CD1c-positive myeloid dendritic cell (primary cell): ENCODE measurements at regions not wholly inside any gene's neighbourhood (a gene's known extent, or its start where the extent isn't known, plus 50 kb on each side); places are given as distances from the start of the nearest gene placed in this dataset.

Experiments used
- DNase-seq: peaks from one replicate; pipeline ENCODE4 v3.0.0-alpha.2; 2016; ENCODE audit errors: extremely low spot score

DNA sequence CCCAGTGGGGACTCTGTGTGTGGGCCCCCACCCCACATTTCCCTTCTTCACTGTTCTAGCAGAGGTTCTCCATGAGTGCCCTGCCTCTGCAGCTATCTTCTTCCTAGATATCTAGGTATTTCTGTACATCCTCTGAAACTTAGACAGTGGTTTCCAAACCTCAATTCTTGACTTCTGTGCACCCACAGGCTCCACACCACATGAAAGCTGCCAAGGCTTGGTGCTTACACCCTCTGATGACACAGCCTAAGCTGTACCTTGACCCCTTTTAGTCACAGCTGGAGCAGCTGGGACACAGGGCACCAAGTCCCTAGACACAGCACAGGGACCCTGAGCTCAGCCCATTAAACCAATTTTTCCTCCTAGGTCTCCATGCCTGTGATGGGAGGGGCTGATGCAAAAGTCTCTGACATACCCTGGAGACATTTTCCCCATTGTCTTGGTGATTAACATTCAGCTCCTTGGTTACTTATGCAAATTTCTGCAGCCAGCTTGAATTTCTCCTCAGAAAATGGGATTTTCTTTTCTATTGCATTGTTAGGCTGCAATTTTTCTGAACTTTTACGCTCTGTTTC, 304.5 kb downstream of the OTOL1 start:
- no peak for DNase-seq

DNA sequence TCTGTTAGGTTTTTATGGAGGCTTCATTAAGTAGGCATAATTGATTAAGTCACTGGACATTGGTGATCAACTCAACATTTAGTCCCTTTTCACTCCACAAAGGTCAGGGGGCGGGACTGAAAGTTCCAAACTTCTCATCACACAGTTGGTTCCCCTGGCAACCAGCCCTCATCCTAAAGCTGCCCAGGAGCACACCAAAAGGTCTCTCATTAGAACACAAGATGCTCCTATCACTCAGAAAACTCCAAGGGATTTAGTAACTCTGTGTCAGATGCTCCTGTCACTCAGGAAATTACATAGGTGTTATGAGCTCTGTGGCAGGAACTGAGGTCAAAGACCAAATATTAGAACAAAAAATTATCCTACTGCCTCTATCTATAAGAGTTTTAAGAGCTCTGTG, 321.5 kb downstream of the OTOL1 start:
- no peak for DNase-seq

DNA sequence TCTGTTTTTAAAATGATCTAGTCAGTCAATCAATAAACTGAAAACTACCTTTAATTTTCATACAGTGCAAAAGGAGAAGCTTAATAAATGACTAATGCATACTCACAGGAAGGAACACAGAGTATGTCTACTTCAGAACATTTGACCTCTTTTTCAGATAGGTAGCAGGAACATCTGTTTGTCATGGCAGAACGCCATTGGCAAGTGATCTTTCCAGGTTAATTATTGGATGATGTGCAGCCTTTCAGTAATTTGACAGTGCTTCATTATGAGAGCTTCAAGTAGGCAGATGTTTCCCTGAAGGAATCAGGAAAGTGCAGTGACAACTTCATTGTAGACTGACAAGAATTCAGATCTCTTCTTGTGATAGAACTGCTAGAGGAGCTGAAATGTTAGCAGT, 325.0 kb downstream of the OTOL1 start:
- DNase-seq: no peak

DNA sequence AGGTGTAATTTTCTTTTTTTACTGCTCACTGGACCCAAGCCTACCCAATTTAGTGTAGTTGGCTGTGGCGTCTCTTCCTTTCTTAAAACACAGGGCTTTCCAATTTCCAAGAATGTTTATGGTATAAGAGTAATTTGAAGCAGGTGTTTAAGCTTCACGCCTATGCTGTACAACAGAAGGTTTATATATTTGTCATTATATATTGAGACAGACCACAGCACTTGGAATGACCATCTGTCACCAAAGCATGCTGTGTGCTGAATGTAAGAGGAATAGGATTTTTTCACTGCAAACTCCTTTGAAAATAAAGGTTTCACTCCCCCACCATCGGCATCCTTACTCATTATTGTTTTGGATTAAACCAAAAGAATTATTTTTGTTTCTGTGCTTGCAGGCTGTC, 325.7 kb downstream of the OTOL1 start:
- DNase-seq: no peak

DNA sequence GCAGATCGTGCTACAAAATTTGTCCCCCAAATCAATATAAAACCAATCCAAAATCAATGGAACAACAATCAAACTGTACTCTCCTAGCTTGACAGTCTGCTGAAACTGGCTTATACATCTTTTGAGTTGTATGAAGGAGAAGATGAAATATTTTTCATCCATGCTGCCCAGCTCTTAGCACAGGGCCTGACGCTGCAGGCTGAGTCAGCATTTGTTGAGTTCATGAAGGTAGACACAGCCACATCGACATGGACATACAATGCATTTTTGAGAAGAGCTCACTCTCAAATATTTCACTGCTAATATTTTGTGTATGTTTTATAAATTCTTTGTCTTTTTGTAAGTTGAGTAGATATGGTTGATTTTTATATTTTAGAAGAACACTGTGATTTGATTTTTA, 327.3 kb downstream of the OTOL1 start:
- no peak for DNase-seq

DNA sequence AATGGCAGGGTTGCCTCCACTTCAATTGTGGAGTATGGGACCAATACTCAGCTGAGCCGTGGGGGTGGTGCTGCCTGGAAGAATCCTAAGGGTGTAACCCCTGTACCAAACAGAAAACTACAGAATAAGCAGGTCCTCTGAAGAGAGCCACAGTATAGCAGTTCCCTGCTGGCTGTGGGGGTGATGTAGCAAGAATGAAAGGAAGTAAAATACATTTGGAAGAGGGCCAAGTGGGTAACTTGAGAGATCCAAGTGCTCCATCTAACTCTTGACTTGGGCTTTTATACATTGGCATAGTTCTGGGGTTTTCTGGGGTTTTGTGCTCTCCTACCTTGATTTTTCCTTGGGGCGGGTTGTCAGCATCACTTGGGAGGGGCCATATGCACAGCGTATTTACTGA, 341.4 kb downstream of the OTOL1 start:
- DNase-seq: no peak

DNA sequence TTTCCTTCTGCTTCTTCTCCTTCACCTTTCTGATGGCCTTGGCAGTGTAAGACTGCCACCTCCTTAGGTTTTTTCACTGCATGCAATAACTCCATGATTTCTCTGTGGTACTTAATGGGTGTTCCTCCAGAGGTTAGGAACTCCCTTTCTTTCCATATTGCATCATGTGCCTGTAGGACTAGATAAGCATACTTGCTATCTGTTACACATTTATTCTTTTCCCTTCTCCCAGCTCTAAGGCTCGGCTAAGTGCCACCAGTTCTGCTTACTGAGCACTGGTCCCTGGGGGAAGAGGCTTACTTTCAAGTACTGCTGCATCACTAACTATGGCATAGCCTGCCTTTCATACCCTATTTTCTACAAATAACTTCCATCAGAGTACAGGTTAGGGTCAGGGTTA, 351.8 kb downstream of the OTOL1 start:
- no peak for DNase-seq

DNA sequence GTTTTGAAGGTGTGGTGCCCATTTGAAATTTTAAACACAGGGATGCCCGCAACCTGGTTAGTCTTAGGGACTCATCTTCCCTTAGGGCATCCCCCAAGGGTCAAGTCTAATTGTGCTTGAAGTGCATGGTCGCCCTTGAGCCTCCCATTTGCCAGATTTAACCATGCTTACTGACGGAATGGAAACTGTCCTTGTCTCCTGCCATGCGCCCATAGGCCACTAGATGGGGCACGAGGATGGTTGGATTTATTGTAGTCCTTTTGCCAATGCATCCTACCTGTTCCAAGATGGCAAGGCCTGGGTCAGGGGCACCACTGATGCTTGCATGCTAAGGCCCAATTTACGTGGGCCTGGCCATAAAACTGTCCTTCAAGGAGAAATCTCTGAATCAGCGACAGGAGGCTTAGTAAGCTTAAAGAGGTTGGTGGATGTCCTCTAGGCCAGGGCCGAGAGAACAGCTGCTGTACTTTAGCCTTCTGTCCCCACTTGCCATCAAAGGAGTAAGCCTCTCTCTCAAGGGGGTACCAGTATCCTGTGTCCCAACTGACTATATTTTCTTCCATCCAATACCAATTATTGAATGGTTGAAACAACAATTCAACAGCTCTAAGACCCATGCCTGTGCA, 355.4 kb downstream of the OTOL1 start:
- DNase-seq: peak; percentile 49

DNA sequence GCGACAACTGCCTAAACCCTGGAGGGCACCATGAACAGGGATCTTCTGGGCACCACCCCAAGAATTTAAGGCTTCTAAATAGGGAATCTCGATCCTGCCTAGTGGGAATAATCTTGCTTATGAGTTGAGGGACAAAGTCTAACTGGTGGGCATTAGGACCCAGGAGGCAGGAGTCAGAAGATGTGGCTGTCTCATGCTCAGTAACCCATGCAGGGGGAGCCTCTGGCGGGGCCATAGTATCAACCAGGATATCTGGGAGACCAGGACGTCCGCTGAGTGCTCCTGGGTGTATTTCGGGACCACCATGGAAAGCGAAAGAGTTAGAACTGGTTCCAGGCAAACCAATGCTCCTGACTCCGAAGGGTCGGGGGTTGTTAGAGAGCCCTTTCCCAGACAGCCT, 356.1 kb downstream of the OTOL1 start:
- DNase-seq: no peak

DNA sequence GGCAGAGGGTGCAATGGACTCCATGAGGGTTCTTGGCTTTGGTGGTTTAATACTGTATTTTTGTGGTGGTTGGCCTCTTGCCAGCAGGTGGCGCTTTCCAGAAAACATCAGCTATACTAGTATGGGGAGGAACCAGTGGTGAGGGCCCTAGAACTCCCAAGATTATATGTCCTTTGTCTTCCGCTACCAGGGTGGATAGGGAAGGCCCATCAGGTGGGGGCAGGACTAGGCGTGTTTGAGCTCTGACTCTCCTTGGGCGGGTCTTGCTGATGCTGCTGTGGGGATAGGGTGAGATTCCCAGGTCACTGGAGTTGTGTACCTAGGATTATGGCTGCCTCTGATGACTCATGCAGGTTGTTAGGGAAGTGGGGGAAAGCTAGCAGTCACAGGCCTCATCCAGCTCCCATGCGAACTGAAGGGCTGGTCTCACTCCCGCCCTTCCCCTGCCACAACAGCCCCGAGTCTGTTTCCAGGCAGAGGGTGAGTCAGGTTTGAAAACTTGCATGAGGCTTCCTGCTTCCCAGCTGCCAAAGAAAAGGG, 357.7 kb downstream of the OTOL1 start:
- DNase-seq: peak; percentile 69

DNA sequence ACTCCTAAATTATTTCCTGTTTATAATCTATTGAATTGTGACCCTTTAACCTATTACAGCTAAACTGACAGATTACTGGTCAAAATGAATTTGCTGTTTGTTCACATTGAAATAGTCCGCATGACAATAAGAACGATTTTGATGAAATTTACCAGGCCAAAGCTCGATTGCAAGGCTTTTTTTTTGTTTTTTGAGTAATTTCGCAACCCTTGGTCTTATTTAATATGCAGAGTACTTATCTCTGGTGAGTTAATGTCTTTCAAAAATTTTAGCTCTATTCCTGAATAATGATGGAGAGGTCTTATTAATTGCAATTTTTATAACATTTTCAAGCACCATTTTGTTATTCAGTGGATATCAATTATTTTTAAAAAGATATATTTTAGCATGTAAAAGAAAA, 362.4 kb downstream of the OTOL1 start:
- no peak for DNase-seq

DNA sequence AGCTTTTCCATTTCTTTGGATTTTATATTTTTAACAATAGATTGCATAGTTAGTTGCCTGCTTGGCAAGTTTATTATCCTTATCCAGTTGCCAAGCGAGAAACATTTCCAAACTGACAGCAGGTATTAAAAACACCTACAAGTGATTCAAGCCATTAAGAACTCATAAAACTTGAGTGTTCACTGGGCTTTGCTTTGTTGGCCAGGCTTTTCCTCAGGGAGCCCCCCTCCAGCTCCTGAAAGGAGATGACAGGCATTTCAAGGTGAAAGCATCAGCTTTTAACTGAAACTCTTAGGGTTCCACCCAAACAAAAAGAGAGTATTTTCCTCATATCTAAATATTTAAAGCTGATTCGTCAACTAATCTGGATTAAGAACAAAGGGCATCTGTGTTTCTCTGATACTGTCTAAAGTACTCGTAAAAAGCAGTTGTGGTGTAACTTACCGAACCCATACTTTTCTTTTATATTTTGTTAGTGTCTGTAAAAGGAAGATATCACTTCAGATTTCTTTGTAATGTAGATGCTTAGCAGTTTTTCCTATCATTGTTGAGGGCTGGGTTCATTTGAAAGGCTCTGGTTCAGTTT, 363.4 kb downstream of the OTOL1 start:
- DNase-seq: no peak

DNA sequence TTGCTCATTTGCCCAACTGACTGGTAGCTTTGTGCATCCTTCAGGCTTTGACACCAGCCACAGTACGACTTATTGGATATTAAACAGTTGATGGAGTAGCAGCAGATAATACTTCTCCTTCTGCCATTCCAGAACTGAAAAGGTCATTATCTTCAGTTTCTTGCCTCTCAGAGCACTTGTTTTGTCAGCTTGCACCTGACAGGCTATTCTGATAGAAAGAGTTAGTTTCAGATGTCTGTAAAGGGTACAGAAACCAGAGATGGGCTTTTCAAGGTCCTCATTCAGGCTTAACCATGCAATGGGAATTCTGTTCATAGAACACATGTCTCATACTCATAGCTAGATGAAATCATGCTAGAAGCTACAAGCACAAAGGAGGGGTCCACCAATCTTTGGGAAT, 367.2 kb downstream of the OTOL1 start:
- DNase-seq: no peak

DNA sequence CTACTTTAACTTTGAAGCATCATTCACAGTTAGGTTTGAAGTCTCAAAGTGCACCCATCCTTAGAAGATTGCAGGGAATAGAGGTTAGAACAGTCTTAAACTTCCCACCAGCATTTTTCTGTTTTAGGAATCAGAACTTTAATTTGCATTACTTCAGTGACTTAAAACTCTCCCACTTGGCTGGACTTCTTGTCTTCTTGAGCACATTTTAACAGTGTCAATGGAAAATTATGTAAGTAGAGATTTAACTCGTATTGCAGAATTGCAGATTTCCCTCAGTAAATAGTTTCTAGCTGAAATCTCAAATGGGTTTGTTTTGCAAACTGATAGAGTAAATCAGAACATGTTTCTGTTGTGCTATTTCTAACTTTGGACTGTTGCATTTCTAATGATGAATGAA, 369.6 kb downstream of the OTOL1 start:
- DNase-seq: no peak

DNA sequence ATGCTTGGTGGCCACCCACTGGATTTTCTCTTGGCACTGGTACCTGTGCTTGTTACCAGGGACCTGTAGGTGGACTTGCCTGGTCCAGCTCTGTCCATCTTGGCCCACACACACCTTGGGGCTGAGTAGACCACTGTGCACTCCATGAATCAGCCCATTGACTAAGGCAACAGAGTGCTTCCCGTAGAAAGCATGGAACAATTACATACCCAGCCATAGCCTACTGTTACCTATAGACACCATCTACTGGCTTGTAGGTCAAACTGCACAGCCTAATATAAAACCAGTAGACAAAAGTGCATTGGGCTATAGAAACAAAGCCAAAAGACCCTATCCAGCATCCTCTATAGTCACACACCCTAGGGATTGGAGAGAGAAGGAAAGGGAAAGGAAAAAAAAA, 378.9 kb downstream of the OTOL1 start:
- DNase-seq: no peak

DNA sequence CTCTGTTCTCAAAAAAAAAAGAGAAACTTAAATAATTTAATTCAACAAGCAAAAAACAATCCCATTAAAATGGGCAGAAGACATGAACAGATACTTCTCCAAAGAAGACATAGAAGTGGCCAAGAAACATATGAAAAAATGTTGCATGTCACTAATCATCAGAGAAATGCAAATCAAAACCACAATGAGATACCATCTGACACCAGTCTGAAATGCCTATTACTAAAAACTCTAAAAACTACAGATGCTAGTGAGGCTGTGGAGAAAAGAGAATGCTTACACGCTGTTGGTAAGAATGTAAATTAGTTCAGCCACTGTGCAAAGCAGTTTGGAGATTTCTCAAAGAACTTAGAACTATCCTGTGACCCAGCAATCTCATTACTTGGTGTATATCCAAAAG, 382.9 kb downstream of the OTOL1 start:
- no peak for DNase-seq

DNA sequence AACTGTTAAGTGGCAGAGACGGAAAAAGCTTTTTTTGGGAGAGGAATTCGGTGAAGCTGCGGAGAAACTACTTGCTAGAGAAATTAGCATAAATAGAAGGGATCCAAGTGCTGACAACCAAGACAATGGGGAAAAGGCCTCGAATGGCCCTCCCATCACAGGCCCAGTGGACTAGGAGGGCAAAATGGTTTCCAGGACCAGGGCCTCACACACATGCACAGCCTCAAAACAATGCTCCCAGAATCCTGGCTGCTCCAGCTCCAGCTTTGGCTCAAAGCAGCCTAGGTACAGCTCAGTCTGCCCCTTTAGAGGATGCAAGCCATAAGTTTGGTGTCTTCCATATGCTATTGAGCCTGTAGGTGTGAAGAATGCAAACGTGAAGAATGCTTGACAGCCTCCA, 388.2 kb downstream of the OTOL1 start:
- DNase-seq: no peak

DNA sequence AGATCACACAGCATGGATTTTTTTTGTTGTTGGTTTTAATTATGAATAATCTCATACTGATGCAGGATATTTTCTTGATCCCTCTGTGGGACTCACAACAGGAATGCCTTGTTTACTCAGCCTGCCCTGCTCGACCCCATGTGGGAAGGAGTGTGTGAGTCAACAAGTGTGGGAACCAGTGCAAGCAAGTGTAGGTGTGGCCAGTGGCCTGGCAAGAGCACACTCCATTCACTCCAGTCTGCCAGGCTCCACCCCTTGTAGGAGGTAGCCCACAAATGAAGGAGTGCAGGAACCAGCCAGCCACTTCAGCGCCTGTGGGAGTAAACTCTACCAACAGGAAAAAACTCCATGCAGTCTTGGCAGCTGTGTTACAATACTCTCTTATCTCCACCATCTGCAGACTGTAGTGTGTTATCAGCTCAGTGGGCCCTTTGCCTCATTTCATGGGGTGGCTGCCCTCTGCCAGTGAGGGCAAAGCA, 393.6 kb downstream of the OTOL1 start:
- no peak for DNase-seq

DNA sequence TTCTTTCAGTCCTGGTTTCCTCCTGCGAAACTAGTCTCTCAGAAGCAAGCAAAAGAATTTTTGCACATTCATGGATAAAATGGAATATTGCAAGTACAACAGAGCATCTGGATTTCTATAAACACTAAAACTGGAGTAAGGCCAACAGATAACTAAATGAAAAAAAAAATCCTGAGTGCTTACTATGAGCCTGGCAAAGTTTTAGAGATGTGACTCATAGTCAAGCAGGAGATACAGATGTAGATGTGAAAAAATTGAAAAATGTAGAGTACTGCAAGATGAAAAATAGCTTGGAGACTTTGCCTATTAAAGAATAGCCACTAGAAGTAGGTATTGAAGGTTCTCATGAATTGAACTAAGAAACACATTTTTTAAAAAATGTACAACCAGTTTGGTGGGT, 397.4 kb downstream of the OTOL1 start:
- no peak for DNase-seq

DNA sequence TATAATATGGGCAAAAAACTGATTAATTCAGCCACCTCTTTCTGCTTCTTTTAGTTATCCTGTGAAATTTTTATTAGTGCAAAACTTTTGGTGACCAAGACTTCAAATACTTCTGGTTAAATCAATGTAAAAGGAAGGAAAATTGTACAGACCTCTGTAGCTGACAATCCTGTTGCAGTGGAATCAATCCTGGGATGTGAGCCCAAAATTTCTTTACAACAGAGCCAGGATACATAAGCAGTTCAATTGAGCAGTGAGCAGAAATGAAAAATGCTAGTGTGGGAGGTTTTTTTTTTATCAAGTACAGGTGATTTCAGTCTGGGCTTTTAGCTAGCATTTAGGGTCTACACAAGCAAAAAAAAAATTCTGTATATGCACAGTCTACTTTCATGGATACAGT, 398.0 kb downstream of the OTOL1 start:
- DNase-seq: no peak

DNA sequence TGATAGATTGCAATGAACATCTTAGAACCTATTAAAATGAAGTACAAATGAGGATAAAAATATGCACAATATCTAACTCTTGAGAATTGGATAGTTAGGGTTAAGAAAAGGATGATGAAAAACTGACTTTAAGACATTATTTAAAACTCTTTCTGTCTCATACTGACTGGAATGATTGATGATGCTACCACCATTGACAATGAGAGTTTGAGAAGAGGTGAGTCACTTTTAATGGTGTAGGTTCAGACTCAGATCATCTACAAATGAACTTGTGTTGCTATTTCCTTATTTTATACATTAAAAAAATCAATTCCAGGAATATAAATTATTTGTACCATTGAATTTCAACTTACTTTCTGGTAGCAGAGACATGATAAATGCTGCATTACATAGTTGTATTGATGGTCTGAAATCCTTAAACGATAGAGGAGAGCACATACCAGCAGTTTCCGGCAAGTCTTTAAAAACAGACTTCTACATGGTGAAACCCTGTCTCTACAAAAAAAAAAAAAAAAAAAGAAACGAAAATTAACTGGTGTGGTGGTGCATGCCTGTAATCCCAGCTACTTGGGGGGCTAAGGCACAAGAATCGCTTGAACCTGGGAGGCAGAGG, 409.0 kb downstream of the OTOL1 start:
- no peak for DNase-seq

DNA sequence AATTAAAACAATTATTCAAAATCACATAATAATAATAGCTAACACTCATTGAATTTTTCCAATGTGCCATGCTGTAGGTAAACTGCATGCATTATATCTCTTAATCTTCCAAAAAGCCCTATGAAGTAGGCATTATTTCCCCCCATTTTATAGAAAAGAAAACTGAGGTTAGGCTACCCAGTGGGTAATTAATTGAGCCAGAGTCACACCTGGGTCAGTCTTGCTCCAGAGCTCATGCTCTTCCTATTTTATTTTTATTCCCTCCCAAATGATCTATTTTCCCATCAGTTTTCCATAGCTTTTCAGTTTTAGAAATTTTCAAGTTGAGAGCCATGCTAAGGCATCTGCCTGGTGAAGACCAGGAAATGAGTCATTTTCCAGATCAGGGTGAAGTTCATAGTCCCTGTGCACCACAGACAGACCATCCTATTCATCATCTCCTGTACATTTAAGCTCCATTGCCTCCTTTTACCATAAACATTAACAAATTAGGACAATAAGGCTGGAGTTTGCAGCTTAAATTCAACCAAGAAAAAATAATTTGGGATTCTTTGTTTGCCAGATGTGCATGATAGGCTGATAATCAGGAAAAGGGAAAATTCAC, 417.3 kb downstream of the OTOL1 start:
- DNase-seq: no peak
